GM21529 (cell line): ENCODE measurements at regions not wholly inside any gene's neighbourhood (a gene's known extent, or its start where the extent isn't known, plus 50 kb on each side); places are given as distances from the start of the nearest gene placed in this dataset.

ENCODE experiments used
- ATAC-seq: cut with Tn5 transposase; IDR thresholded peaks from one replicate; pipeline ENCODE4 v1.9.1; 2021; ENCODE audit not compliant: unreplicated experiment

DNA sequence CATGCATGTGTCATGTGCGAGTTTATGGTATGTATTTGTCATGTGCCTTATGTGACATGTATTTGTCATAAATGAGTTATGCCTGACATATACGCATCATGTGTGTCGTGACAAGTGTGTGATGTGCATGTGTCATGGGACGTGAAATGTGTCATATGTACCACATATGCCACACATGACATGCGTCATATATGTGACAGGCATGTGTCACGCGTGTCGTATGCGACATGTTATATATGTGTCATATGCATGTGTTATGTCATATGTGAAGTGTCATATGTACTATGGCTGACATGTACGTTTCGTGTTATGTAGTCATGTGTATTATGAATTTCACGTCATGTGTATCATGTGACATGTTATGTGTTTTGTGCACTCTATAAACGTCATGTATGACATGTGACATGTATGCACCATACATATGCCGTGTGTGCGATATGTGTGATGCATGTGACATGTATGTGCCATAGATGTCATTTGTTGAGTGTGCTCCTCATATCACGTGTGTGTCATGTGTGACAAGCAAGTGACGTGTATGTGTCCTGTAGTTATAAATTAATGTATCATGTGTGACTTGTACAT lies 2152.3 kb upstream of the PIK3C3 start:
- no peak for ATAC-seq

DNA sequence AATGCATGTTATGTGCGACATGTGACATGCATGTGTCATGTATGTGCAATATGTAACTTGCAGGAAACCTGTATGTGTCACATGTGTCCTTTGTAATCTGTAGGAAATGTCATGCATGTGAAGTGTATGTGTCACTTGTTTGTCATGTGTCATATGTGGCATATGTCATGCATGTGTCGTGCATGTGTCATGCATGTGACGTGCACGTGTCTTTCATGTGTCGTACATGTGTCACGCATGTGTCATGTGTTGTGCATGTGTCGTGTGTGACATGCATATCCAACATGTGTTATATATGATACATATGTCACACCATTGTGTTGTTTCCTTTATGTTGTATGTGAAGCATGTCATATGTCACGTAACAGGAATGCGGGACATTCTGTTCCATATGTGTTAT lies 2153.2 kb upstream of the PIK3C3 start:
- ATAC-seq, result no peak

DNA sequence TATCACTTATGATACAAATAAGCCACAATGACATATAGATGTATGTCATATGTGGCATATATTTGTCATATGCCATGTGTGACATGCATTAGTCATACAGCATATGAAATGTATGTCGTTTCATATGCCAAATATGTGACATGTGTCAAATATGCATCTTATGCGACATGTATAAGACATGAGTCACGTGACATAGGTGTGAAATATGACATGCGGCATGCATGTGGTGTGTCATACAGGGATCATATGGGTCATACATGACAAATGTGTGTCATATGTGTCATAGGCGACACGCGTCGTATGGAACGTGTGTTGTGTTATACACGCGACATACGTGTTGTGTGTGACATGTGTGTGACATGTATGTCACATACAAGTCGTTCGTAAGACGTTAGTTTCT lies 2154.0 kb upstream of the PIK3C3 start:
- no peak for ATAC-seq

DNA sequence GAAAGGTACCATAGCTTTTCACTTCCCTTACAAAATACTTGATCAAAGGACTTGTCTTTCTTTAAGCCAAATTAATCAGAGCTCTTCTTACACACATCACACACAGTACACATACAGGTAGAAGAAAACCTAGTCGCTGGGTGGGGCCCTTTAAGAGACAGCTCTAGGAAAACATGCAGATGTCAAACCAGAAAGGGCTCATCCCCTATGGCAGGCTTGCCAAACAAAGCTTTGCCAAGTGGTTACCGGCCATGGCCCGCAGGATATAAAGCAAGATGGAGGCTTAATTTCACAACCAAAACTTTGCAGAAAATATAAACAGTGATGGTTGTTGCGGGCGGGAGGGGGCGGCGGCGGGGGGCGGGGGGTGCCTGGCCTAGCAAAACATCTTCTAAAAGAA lies 2156.0 kb upstream of the PIK3C3 start:
- no peak for ATAC-seq

DNA sequence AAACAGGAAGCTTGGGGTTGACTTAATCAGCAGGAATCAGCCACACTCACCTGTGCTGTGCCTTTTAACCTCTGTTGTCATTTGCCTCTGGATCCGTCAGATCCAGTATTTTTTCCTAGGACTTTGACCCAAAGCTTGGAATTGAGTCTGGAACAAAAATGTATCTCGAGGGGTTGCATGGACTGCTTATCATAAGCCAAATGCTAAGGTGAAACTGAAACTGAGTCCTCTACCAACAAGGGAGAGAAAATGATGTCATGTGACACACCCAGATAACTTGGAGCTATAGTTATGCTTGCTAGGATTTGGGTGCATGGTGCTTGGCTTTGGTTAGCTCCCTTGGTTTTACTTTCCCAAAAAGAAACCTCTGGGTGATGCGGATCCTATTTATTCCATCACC lies 2158.6 kb upstream of the PIK3C3 start:
- no peak for ATAC-seq

DNA sequence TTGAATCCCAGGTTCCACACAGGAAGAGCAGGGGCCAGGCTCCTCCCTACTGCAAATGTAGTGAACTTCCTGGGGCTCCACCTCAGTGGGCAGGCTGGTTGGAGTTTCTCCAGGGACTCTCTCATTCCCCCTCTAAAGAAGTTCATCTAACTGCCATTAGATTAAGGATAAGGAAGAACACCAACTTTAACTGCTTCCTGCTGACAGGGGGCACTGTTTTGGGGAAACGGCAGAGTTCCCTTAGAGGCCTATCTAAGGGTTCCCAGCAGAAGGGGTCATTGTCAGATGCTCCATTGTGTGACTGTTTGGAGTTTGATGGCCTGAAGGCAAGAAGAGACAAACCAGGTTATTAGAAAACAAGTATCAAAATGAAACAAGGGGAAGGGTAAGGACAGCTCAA lies 2159.7 kb upstream of the PIK3C3 start:
- ATAC-seq, result no peak

DNA sequence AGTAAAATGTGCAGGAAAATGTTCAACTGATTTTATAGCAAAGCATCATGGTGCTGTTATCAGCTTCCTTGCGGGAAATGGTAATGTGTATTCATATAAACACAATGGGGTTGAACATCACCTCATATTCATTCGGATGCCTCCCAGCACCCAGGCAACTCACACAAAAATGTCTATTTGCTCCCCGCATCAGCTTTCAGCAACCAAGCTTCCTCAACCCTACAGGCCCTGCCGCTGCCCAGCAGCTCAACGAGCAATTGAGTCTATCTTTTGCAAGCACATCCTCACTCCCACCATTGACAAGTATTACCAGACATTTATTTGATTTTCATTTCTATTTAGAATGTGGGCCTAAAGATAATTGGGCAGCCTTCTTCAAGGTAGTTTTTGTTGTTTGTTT lies 2161.4 kb upstream of the PIK3C3 start:
- ATAC-seq, result no peak

DNA sequence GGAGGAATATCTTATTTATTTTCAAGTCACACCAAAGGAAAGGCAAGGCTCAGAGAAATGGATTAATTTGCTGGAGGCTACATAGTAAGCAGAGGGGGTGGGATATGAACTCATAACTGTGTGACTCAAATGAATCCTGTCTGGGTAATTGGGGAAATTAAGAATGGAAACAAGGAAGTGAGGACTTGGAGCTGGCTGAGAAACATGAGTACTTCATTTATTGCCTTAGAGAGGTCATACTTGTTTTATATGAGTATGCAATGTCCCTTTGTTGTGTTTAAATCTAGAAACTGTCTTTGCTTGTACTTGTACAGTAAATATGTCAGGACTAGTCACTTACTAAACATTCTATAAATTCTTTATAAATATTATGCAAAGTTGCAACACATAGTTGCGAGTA lies 2166.7 kb upstream of the PIK3C3 start:
- ATAC-seq, result no peak

DNA sequence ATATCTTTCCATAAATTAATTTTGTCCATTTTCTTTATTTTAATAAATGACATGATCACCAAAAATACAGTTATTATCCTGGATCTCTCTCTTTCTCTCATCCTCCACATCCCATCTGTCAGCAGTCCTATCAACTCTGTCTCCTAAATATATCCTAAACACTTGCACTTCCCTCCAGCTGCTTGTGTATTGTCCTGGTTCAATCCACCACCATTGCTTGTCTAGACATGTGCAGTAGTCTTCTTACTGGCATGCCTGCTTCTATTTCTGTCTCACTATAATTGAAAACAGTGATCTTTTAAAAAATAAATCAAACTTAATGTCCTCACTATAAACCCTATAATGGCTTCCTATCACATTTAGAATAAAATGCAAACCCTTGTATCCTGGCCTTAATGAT lies 2168.6 kb upstream of the PIK3C3 start:
- ATAC-seq, result no peak

DNA sequence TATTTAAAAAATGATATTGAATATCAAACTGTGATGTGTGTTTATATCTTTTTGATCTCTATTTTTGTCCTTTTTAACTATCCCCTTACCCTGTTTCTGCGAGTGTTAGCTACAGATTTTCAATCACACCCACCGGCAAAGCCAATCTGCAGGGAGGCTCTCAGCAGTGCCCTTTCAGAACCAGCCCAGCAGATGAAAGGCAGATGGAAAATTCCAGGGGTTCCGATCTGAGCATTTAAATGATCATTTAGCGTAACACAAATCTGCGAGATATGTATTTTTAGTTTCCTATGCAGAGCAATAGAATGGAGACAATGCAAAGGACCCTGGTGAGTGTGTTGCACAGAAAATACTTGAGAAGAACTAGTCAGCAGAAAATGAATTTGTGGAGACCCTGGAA lies 2170.5 kb upstream of the PIK3C3 start:
- no peak for ATAC-seq

DNA sequence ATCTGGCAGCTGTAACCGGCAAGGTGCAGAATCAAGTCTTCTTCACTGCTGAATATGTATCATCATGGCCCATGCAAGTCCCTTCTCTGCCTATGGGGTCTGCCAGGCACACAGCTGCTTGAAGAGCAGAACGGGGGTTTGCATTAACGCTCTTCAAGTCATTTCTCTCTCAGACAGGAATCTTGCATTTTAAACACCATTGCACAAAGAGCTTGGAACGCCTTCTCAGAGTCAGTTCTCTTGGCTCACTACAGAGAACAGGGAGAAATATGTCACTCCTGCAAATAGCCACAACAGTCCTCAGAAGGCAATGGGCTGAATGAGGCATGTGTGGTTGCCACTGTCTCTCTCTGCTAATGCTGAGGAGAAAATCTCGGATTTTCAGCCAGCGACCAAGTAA lies 2173.5 kb upstream of the PIK3C3 start:
- no peak for ATAC-seq

DNA sequence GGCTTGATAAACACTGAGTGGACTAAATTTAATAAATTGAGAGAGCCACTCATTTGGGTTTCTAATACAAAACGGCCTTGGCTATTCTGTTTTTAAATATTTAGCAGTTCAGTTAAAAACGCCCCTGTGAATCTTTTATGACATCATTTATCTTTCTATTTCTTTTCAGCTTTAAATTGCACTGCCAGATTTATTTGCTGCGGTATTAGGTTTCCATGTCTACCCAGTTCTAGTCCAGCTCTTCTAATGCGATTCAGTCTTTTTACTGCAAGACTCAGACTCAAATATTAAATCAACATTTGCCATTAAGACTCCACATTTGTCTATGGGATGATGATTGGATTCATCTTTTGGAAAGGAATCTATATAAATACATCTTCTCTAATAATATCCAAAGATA lies 2174.3 kb upstream of the PIK3C3 start:
- ATAC-seq, result no peak

DNA sequence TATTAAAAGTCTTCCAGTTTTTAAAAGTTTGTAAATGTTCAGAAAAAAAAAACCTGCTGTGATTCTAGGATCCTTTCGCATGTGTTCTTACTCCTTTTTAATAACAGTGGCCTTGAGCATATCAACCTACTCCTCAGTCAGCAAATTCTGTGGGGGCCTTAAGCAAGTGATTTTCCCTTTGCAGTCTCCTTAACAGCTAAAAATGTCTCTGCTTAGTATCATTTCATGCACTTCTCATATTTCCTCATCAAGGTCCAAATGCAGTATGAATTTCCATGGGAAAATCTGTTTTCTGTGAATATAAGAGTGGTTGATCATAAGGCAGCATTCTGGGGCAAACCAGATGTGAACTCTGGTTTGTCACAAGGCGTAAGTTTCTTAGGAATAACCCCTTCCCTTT lies 2175.1 kb upstream of the PIK3C3 start:
- no peak for ATAC-seq

DNA sequence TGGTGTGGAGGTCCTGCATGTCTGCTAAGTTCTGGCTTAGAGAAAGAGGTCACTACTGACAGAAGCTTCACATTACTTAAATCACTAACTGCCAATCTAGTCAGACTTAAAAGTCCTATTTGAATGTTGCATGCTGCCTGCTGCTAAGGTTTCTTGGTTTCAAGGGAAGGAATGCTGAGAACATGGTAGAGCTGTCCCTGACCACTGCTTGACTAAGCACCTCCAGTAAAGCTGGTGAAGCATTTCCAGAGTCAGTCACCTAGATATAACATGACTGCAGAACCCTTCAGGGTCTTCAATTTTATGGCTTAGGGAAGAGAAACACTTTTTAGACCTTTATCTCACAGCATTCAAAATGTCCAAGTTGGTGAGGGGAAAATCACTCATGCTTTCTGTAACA lies 2178.3 kb upstream of the PIK3C3 start:
- no peak for ATAC-seq

DNA sequence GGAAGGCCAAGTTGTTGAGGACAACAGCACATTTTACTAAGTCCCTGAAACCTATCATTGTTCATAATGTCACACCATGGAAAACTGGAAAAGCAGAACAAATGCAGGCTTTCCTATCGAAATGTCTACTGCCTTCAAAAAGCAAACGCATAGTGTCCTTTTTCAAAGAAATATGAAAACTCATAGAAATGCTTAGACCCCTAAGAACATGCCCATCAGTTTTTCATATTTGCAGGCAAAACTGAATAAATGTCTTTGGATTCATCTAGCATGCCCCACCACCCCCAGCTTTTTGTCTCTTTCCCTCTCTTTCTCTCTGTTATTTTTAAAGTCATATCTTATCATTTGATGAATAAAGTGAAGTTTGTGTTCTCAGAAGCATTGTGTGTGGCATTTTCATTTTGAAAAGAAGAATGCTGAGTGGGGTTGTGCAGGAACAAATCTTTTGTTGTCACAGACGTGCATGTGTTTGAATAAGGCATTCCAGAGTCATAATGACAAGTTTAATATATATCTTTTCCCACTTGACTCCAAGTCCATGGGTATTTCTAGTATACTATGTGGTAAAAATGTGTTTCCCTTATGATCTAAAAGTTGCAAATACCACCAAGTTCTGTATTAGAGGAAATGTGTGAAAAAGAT lies 2180.0 kb upstream of the PIK3C3 start:
- ATAC-seq, result no peak

DNA sequence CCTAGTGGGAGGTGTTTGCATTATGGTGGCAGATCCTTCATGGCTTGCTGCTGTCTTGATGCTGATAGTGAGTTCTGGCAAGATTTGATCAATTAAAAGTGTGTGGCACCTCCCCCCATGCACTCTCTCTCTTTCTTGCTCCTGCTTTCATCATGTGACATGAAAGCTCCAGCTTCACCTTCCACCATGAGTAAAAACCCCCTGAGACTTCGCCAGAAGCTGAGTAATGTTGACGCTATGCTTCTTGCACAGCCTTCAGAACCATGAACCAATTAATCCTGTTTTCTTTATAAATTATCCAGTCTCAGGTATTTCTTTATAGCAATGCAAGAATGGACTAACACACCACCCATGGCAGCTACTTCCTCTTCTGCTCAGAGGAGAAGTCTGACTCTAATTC lies 2181.4 kb upstream of the PIK3C3 start:
- ATAC-seq, result no peak

DNA sequence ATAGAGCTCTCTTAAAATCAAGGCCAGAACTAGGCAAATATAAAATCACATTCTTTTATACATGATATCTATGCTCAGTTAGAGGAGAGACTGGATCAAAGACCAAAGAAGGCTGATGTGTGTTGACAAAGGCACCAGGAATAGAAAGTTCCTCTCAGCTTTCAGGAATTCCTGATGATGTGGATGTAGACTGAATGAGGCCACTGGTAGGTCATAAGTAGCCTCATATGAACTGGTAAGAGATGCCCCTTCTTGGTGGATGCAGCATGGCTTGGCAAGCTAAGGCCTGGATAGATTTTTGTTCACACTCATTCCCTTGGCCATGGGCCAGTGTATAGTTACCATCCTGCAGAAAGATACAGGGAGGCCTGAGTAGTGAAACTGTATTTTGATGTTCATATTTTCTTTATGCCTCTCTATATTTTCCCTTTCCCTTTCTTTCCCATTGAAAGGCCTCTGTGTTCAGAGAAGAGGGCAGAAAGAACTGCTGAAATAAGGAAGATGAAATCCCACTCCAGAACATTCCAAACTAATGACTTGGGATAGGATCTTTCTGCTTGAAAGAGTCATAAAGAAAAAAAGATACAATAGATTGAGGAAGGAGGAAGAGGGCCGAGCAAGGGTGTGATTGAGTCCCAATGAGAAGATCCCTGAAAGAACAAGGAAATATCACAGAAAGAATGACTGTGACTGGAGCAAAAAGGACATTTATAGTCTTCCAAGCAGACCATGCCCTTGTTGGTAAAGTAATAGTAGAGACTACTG lies 2182.7 kb upstream of the PIK3C3 start:
- no peak for ATAC-seq

DNA sequence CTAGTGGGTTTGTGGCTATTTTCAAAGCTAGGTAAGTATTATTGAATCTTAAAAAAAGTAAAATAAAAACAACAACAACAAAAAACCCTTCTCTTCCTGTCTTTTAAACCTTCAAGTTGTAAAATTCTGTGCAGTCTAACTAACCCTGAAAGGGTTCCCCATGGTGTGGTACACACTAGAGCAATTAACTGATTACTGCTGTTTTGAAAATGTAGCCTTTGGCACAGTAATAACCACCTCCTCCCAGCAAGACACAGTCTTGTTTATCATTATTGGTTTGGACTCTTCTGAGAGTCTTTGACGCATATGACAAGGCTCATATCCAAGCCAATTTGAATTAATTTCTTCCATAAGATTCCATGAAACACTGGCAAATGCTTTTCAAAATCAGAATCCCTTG lies 2184.6 kb upstream of the PIK3C3 start:
- no peak for ATAC-seq

DNA sequence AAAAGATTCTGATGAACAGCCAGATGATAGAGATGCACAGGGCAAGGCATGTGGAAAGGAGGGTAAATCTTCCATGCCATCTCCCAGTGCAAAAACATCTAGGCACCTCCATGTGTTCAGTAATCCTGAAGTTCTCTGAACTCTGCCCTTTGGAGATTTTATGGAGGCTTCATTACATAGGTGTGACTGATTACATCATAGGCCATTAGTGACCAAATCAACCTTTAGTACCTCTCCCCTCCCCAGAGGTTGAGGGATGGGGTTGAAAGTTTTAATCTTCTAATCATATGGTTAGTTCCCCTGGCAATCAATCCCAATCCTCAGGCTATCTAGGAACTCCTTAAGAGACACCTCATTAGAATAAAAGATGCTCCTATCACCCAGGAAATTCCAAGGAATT lies 2190.2 kb upstream of the PIK3C3 start:
- ATAC-seq, result no peak

DNA sequence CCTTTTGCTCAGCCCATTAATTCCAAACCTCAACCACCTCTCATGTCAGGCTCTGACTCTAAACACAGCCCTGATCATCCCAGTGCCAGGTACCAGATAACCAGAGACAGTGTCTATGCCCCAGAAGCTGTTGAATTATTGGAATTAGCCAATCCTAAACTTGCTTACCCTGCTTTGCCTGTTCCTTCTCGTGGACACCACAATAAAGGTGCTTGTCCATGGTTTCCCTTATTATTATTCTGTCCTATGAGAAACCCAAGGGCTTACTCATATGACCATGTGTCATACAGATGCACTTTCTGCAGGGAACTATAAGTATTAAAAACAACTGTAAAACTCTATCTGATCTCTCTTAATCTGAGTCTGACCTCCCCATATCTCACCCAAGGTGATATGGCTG lies 2193.8 kb upstream of the PIK3C3 start:
- ATAC-seq, result no peak

DNA sequence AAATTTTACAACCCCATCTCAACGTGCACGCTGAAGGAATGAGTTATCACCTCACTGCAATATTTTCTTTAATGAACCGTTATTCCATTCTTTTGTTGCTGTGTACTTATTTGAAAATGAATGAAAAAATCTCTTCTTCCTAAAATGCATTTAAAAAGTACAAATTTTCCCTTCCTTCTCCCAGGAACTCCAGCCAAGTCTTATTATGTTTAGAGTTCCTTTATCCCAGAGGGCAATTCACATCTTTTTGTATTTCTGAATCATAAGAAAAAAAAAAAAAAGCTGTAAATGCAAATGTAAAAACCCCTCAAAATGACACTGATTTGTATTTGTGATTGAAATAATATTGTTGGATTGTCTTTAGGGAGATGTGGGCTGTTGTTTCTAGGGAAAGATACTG lies 2194.3 kb upstream of the CELF4 start:
- ATAC-seq, result no peak

DNA sequence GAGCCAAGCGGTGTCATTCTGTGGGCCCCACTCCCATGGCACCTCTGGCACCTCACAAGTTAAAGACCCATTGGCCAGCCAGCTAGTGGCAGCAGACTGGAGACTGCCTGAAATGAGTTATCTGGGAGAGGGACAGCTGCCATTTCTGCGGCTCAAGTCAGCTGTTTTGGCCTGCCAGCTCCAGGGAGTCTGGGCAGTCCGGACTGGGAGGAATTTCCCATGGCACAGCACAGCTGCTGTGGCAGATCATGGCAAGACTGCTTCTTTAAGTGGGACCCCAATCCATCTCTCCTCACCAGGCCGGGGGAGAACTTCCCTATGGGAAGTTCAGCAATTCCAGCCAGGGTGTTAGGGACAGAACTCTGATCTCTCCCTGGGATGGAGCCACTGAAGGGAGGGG lies 2187.6 kb upstream of the CELF4 start:
- no peak for ATAC-seq

DNA sequence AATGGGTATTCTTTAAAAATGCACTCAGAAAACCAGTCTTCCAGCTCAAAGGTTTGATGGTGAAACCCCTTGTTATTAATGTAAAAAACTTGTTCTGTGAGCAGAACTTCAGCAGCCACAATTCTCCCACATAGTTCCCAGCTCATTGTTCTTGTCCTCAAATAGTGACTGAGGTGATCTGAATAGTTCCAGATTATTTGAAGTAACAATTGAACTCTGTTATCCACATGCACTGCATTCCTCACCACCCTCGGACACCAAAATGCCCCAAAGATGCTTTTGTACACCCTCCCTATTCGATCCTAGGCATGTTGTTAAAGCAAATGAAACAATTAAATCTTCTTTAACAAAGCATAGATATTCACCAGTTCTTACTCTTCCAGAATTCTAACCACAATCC lies 2186.8 kb upstream of the CELF4 start:
- ATAC-seq, result no peak
